HG02884 (cell line): ENCODE measurements at regions not wholly inside any gene's neighbourhood (a gene's known extent, or its start where the extent isn't known, plus 50 kb on each side); places are given as distances from the start of the nearest gene placed in this dataset.
"Not testable (repeated sequence)": the region's sequence is repeated elsewhere in the genome, so short reads cannot be mapped to it uniquely, and the experiment has no call there.

Experiments used
- ATAC-seq: cut with Tn5 transposase; IDR thresholded peaks from one replicate; pipeline ENCODE4 v1.9.1; 2021; ENCODE audit warnings: mild to moderate bottlenecking, moderate library complexity; ENCODE audit not compliant: unreplicated experiment

GRCh38 chr3:74149466-74149865 lies 465.0 kb downstream of the CNTN3 start:
- no peak for ATAC-seq

DNA sequence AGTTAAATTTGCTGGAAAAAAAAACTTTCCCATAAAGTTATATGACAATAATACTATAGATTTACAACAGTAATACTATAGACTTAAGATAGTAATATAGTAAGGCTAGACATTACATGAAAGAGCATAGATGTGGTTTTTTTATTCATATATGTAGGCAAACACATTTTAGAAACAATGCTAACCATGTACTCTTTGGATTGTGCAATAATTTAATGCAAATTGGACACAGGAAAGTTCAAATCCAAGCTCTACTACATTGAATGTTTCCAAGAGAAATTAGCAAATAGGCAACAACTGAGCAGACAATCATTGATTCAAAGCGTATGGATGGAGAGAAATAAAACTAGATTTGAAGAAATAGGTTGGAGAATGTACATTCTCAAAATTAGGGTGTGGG lies 469.2 kb downstream of the CNTN3 start:
- no peak for ATAC-seq

- no peak for ATAC-seq
Measured at GRCh38 chr3:74139648-74140047, 474.8 kb downstream of the CNTN3 start.

DNA sequence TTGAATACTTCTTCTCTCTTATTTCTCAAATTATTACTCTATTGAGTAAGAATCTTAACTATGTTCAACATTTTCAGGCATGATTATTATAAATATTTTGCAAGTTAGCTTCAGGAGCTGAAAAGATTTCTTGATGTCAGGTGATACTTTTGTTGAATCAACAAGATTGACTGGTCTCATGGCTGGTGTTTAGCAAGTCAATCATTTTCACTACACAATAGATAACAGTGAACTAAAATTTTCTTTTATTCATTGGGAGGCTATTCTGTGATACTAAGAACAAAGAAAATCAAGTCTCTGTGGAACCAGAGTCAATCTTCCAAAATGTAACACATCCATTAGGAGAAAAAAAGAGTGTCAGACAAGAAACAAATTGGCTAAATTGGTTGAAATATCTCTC lies 476.7 kb downstream of the CNTN3 start:
- no peak for ATAC-seq

GRCh38 chr3:74135808-74136207 lies 478.7 kb downstream of the CNTN3 start:
- ATAC-seq = no peak

- no peak for ATAC-seq
Measured at GRCh38 chr3:74134831-74135230, 479.6 kb downstream of the CNTN3 start.

DNA sequence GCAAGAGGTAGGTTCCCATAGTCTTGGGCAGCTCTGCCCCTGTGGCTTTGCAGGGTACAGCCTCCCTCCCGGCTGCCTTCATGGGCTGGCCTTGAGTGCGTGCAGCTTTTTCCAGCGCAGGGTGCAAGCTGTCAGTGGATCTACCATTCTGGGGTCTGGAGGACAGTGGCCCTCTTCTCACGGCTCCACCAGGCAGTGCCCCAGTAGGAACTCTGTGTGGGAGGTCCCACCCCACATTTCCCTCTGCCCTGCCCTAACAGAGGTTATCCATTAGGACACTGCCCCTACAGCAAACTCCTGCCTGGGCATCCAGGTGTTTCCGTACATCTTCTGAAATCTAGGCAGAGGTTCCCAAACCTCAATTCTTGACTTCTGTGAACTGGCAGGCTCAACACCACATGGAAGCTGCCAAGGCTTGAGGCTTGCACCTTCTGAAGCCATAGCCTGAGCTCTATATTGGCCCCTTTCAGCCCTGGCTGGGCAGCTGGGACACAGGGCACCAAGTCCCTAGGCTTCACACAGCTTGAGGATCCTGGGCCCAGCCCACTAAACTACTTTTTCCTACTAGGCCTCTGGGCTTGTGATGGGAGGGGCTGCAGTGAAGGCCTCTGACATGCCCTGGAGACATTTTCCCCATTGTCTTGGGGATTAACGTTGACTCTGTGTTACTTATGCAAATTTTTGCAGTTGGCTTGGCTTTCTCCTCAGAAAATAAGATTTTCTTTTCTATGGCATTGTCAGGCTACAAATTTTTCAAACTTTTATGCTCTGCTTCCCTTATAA lies 482.7 kb downstream of the CNTN3 start:
- not testable (repeated sequence) for ATAC-seq

DNA sequence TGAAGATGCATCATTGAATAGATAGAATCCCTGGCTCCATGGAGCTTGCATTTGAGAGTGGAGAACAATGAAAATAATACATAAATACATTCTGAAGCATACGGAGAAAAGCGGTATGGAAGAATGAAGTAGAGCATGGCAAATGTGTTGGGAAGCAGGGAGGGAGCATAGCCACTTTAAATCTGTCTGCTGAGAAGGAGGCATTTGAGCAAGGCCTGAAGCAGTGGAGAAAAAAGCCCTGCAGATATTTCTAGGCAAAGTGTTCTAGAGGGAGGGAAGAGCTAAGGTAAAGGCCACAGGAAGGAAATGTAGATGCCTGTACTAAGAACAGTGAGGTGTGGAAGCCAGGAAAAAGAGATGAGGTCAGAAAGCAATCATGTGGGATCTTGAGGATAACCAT lies 484.8 kb downstream of the CNTN3 start:
- no peak for ATAC-seq

DNA sequence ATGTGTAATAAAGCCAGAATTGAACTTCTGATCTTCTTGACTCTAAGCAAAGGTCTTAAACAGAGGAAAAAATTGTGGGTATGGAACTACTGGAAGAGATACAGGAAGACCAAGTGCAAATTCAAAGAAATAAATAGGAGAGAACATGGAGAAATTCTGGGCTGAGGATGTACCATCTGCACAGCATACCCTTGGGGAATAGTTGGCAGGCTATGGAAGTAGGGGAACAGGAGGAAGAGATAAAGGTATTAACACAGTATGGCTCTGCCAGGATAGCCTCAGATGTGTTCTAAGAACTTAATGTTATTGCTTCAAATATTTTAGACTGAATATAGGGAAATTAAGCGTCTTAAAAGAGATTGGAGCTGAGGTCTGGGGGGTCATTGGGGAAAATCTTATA lies 485.4 kb downstream of the CNTN3 start:
- ATAC-seq = no peak

GRCh38 chr3:74127256-74127655 lies 487.2 kb downstream of the CNTN3 start:
- ATAC-seq = no peak

GRCh38 chr3:74124782-74125181 lies 489.7 kb downstream of the CNTN3 start:
- no peak for ATAC-seq

- no peak for ATAC-seq
Measured at GRCh38 chr3:74122281-74122680, 492.2 kb downstream of the CNTN3 start.

GRCh38 chr3:74121761-74122160 lies 492.7 kb downstream of the CNTN3 start:
- no peak for ATAC-seq

GRCh38 chr3:74119221-74119620 lies 494.5 kb upstream of the PDZRN3 start:
- ATAC-seq = no peak

- no peak for ATAC-seq
Measured at GRCh38 chr3:74115906-74116305, 491.2 kb upstream of the PDZRN3 start.

GRCh38 chr3:74107451-74107850 lies 482.7 kb upstream of the PDZRN3 start:
- ATAC-seq = no peak

DNA sequence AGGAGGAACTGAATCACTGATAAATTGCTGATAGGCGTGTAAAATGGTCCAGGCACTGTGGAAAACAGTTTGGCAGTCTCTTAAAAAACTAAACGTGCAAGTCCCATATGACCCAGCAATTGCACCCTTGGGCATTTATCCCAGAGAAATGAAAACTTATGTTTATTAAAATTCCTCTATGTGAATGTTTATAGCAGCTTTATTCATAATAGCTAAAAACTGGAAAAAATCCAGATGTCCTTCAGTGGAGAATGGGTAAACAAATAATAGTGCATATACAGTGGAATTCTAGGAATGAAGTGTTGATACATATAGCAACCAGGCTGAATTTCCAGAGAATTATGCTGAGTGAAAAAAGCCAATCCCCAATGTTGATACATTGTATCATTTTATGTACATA lies 482.2 kb upstream of the PDZRN3 start:
- ATAC-seq = no peak

GRCh38 chr3:74091204-74091603 lies 466.5 kb upstream of the PDZRN3 start:
- no peak for ATAC-seq

GRCh38 chr3:74089814-74090213 lies 465.1 kb upstream of the PDZRN3 start:
- no peak for ATAC-seq

- no peak for ATAC-seq
Measured at GRCh38 chr3:74080056-74080461, 455.3 kb upstream of the PDZRN3 start.

- ATAC-seq = no peak
Measured at GRCh38 chr3:74075241-74075640, 450.5 kb upstream of the PDZRN3 start.

GRCh38 chr3:74074700-74075099 lies 450.0 kb upstream of the PDZRN3 start:
- ATAC-seq = no peak

DNA sequence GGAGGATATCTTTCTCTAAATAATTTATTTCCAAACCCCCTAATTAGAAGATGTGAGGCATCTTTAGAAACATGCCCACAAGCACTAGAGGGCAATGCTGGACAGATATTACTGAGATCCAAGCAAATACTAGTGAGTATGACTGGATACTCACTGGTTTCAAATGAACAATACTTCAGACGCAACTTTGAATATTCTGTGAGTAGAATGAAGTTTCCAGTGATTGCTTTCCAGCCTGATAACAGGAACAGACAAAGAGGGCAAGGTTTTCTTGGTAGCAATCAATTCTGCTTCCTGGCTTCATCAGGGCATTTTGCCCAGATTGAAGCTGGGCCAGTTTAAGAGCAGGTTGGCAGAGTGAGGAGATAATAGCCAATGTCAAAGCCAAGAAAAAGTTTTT lies 442.6 kb upstream of the PDZRN3 start:
- ATAC-seq = no peak
